ENCODE measurements at regions not wholly inside any gene's neighbourhood (a gene's known extent, or its start where the extent isn't known, plus 50 kb on each side); places are given as distances from the start of the nearest gene placed in this dataset.

DNA sequence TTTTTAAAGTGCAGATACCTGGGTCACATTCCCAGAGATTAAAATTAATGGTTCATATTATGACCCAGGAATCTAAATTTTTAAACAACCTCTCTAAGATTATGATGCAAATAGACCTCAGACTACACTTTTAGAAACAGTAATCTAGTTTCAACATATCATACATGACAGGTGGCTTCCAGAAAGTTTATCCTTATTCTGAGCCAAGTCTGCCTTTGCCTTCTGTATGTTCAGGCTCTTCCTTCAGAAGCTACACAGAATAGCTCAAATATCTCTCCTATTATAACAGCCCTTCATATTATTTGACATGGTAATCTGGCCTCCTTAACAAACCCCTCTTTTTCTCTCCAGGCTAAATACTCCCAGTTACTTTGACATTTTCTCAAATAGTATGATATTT is 101.9 kb downstream of the FZD1 start:
- H3K4me1 ChIP-seq: no peaks in the 10 kb centered on the region
- no peak overlapping the region for H3K4me3 ChIP-seq
- H3K36me3 ChIP-seq: no peaks in the 10 kb centered on the region
- no peak overlapping the region for H3K27ac ChIP-seq
- ATAC-seq: no peak
- no peaks in the 10 kb centered on the region for H3K9me3 ChIP-seq
- H3K27me3 ChIP-seq: no peaks in the 10 kb centered on the region
- TF ChIP-seq EP300 (IDR thresholded peaks at IDR 0.05): no peak
- TF ChIP-seq POLR2AphosphoS5 (IDR thresholded peaks at IDR 0.05): no peak
- TF ChIP-seq POLR2A (IDR thresholded peaks at IDR 0.05): no peak
- TF ChIP-seq, protein P1, sequence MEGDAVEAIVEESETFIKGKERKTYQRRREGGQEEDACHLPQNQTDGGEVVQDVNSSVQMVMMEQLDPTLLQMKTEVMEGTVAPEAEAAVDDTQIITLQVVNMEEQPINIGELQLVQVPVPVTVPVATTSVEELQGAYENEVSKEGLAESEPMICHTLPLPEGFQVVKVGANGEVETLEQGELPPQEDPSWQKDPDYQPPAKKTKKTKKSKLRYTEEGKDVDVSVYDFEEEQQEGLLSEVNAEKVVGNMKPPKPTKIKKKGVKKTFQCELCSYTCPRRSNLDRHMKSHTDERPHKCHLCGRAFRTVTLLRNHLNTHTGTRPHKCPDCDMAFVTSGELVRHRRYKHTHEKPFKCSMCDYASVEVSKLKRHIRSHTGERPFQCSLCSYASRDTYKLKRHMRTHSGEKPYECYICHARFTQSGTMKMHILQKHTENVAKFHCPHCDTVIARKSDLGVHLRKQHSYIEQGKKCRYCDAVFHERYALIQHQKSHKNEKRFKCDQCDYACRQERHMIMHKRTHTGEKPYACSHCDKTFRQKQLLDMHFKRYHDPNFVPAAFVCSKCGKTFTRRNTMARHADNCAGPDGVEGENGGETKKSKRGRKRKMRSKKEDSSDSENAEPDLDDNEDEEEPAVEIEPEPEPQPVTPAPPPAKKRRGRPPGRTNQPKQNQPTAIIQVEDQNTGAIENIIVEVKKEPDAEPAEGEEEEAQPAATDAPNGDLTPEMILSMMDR (IDR thresholded peaks at IDR 0.05): no peak

DNA sequence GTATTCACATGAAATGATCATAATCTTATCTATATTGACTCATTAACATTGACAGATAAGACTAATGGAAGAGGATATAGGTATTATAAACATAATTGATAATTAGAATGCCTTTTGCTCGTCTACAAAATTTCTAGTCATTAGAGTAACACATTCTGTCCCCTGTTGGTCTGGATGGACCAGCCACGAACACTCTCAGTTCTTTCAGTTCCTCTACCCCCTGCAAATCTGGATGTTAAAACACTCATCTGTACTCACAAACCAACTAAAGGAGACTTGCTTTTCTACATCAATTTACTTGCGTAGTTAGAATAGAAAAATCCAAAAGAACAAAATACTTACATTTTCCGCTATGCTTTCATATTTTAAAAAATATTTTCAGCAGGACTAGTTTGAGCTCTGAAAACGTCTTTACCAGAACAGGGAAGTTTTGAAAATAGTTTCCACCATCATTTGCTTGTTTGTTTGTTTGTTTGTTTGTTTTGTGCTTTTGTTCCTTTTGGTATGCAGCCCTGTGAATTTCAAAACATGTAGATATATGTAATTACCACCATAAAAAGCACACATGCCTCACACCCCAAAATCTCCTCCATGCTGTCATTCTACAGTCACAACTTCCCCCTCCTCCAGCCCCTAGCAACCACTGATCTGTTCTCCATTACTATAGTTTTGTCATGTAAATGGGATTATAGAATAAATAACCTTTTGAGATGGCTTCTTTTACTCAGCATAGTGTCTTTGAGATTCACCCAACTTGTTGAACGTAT is 103.8 kb downstream of the FZD1 start:
- TF ChIP-seq POLR2A (IDR thresholded peaks at IDR 0.05) (no peak), POLR2AphosphoS5 (IDR thresholded peaks at IDR 0.05) (no peak), EP300 (IDR thresholded peaks at IDR 0.05) (no peak)
- TF ChIP-seq, protein P1 (IDR thresholded peaks at IDR 0.05): no peak
- no peaks in the 10 kb centered on the region for H3K9me3 ChIP-seq
- no peaks in the 10 kb centered on the region for H3K4me1 ChIP-seq
- no peak overlapping the region for H3K4me3 ChIP-seq
- 77 to 80% methylated on average over 6 of the region's 6 CpGs for WGBS, 2 donors (ENCODE audit: low coverage in 1 of 2)
- no peak for ATAC-seq
- H3K36me3 ChIP-seq: no peaks in the 10 kb centered on the region
- no peaks in the 10 kb centered on the region for H3K27me3 ChIP-seq
- no peak overlapping the region for H3K27ac ChIP-seq

DNA sequence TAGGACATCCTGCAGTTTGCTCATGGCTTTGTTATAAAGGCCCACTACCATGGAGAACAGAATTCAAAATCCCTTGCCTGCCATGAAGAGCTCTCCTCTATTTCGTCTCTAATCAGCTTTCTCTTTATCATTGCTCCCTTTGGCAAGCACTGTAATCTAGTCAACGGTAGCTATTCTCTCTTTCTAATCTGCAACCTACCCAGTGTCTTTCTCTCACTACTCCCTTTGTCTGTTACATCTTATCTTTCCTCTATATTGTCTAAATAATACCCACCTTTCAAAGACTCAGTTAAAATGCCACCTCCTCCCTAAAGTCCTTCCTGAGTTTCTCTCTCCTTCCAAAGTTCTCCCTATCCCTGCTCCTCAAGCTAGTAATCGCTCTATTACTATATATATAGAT is 108.1 kb downstream of the FZD1 start:
- no peaks in the 10 kb centered on the region for H3K4me1 ChIP-seq
- 77 to 96% methylated on average over 3 of the region's 3 CpGs for WGBS, 2 donors (ENCODE audit: low coverage in 1 of 2)
- ATAC-seq: no peak
- H3K27me3 ChIP-seq: no peaks in the 10 kb centered on the region
- no peak overlapping the region for H3K4me3 ChIP-seq
- no peak for TF ChIP-seq POLR2AphosphoS5 (IDR thresholded peaks at IDR 0.05)
- TF ChIP-seq POLR2A (IDR thresholded peaks at IDR 0.05): no peak
- TF ChIP-seq, protein P1 (IDR thresholded peaks at IDR 0.05): no peak
- TF ChIP-seq EP300 (IDR thresholded peaks at IDR 0.05): no peak
- H3K27ac ChIP-seq: no peak overlapping the region
- H3K36me3 ChIP-seq: no peaks in the 10 kb centered on the region
- H3K9me3 ChIP-seq: no peaks in the 10 kb centered on the region

DNA sequence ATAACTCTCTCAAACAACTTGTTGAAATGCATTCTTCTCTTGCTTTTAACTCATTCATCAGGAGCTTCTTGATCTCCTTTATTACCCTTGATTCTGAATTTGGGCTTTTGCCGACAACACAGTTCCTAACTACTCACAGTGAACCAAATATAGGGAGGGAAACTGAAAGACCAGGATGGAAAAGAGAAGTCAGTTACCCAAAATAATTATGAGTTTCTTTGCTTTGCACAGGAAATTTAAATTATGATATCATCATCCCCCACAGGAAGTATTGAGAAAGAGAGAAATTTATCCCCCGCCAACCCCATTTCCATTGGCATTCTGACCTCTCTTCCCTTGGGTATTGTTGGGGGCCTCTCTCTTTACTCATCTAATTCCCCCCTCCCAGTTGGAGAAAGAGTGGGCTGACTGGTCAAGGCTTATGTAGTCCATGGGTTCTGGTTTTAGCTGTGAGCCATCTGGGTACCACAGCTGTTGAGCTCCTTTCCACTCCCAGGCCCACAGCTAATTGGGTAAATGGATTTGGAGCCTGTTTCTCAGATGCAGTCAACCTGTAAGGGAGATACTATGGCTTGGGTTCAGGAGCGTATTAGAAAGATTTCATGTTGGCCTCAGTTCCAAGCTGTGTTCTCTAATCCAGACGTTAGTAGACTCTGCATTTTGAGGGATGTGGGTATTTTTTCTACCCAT is 109.0 kb downstream of the FZD1 start:
- no peak for ATAC-seq
- TF ChIP-seq POLR2A (IDR thresholded peaks at IDR 0.05) (no peak), POLR2AphosphoS5 (IDR thresholded peaks at IDR 0.05) (no peak), EP300 (IDR thresholded peaks at IDR 0.05) (no peak)
- TF ChIP-seq, protein P1 (IDR thresholded peaks at IDR 0.05): no peak
- WGBS, 2 donors (ENCODE audit: low coverage in 1 of 2): 49 to 74% methylated on average over 3 to 4 of the region's 4 CpGs
- H3K4me3 ChIP-seq: no peak overlapping the region
- H3K27ac ChIP-seq: no peak overlapping the region
- H3K27me3 ChIP-seq: no peaks in the 10 kb centered on the region
- no peaks in the 10 kb centered on the region for H3K9me3 ChIP-seq
- H3K4me1 ChIP-seq: no peaks in the 10 kb centered on the region
- H3K36me3 ChIP-seq: no peaks in the 10 kb centered on the region

Measured in gastroesophageal sphincter (tissue), 4 donors.